HepG2 (cell line): ENCODE measurements at regions not wholly inside any gene's neighbourhood (a gene's known extent, or its start where the extent isn't known, plus 50 kb on each side); places are given as distances from the start of the nearest gene placed in this dataset.

ENCODE experiments used
- ATAC-seq: fragments of 200-7000 bp; cut with Tn5 transposase; 3 replicates; pipeline ENCODE4 v1.9.1; 2020; ENCODE audit warnings: mild to moderate bottlenecking, moderate library complexity
- BruUV-seq: library from RNA; stranded (reverse); fragments of 400-500 nt; replicated peaks from 2 replicates; lab custom pipeline; 2021; lab: Mats Ljungman, UMichigan
- CTCF ChIA-PET: fragments of 300-600 bp; formaldehyde crosslinking; extraction: SDS; loops from one replicate; lab custom pipeline; 2021; ENCODE audit warnings: low total read pairs, inconsistent platforms, low intra/inter-chr PET ratio; lab: Yijun Ruan, JAX
- POLR2A ChIA-PET: fragments of 350-600 bp; sonication (Branson Sonifier 250); formaldehyde crosslinking; loops from one replicate; lab custom pipeline; 2020; ENCODE audit warnings: antibody characterized with exemption, inconsistent platforms; lab: Yijun Ruan, JAX
- DNase-seq: peaks from one replicate; pipeline ENCODE4 v3.0.0-alpha.2; 2015; ENCODE audit warnings: low spot score
- FAIRE-seq: peaks from 3 replicates; lab custom pipeline; 2011; peaks lifted over from hg19 to GRCh38; lab: Jason Lieb, UNC
- H2AFZ ChIP-seq: one replicate; pipeline ENCODE4 v1.6.1; 2011; ENCODE audit warnings: low read length, inconsistent platforms
- H3K27ac ChIP-seq: fragments of 300-600 bp; 3 replicates; pipeline ENCODE4 v1.8.0; 2011; ENCODE audit warnings: mixed run types, mild to moderate bottlenecking, mixed read lengths, low read length, inconsistent platforms; ENCODE audit not compliant: insufficient read depth; ENCODE audit errors: extremely low read length
- H3K27me3 ChIP-seq, 2 experiments: fragments of 200-600 bp in 1 of 2; 2 replicates in 1 of 2; 3 replicates in 1 of 2; pipeline versions ENCODE4 v1.6.0 to v1.8.0; 2011; ENCODE audit warnings: low read length in 2 of 2, mild to moderate bottlenecking in 2 of 2, moderate library complexity in 2 of 2, inconsistent platforms in 1 of 2; ENCODE audit not compliant: insufficient read depth in 2 of 2, control insufficient read depth in 1 of 2
- H3K36me3 ChIP-seq, 2 experiments: fragments of 200-600 bp in 1 of 2; replicated peaks in 1 of 2; 2 replicates in 1 of 2; 3 replicates in 1 of 2; pipeline versions ENCODE4 v1.5.1 to v1.8.0; 2011; ENCODE audit warnings: low read length in 2 of 2, inconsistent platforms in 1 of 2; ENCODE audit not compliant: insufficient read depth in 2 of 2, control insufficient read depth in 1 of 2
- H3K4me1 ChIP-seq: 2 replicates; pipeline ENCODE4 v1.5.1; 2012; ENCODE audit warnings: low read length, inconsistent platforms; ENCODE audit not compliant: insufficient read depth
- H3K4me2 ChIP-seq: 2 replicates; pipeline ENCODE4 v1.6.0; 2011; ENCODE audit warnings: low read depth, low read length, inconsistent platforms
- H3K4me3 ChIP-seq, 3 experiments: fragments of 200-600 bp in 1 of 3; sonication (generic), shearing (Covaris generic) in 1 of 3; replicated peaks in 1 of 3; 2 replicates each; pipeline ENCODE4 v1.5.1; 2011 to 2016; ENCODE audit warnings: low read length in 3 of 3, inconsistent platforms in 2 of 3, low read depth in 2 of 3, mild to moderate bottlenecking in 2 of 3, control low read depth in 1 of 3, mixed read lengths in 1 of 3; ENCODE audit not compliant: insufficient read depth in 1 of 3
- H3K79me2 ChIP-seq: one replicate; pipeline ENCODE4 v1.6.1; 2011; ENCODE audit warnings: low read length, inconsistent platforms; ENCODE audit not compliant: insufficient read depth
- H3K9ac ChIP-seq: 2 replicates; pipeline ENCODE4 v1.6.0; 2011; ENCODE audit warnings: mild to moderate bottlenecking, low read depth, low read length, inconsistent platforms; ENCODE audit not compliant: insufficient read depth
- H3K9me3 ChIP-seq: 2 replicates; pipeline ENCODE4 v1.5.1; 2012; ENCODE audit warnings: mild to moderate bottlenecking, low read length
- H4K20me1 ChIP-seq: 2 replicates; pipeline ENCODE4 v1.6.0; 2011; ENCODE audit warnings: inconsistent platforms, mild to moderate bottlenecking, low read length, moderate library complexity; ENCODE audit not compliant: insufficient read depth
- ATM ChIP-seq: fragments of 450-650 bp; IDR thresholded peaks from 2 replicates; pipeline ENCODE4 v1.7.1; 2017; ENCODE audit warnings: mild to moderate bottlenecking, borderline replicate concordance
- GLI4 ChIP-seq: sonication (generic); formaldehyde crosslinking; IDR thresholded peaks from 2 replicates; pipeline ENCODE4 v1.5.1; 2020; ENCODE audit warnings: missing genetic modification reagents, mild to moderate bottlenecking, moderate library complexity, borderline replicate concordance
- PRDM4 ChIP-seq: sonication (generic); formaldehyde crosslinking; IDR thresholded peaks from 2 replicates; pipeline ENCODE4 v1.9.0; 2021; ENCODE audit warnings: missing genetic modification reagents, borderline replicate concordance
- SP5 ChIP-seq: IDR thresholded peaks from 2 replicates; pipeline ENCODE4 v1.6.1; 2016; ENCODE audit warnings: low read depth, borderline replicate concordance
- THAP8 ChIP-seq: sonication (generic); formaldehyde crosslinking; IDR thresholded peaks from 2 replicates; pipeline ENCODE4 v1.5.1; 2020; ENCODE audit warnings: missing genetic modification reagents, mild to moderate bottlenecking, borderline replicate concordance
- ZBTB26 ChIP-seq: IDR thresholded peaks from 2 replicates; pipeline ENCODE4 v1.6.1; 2016; ENCODE audit warnings: missing compliant biosample characterization, missing genetic modification reagents, borderline replicate concordance
- ZBTB38 ChIP-seq: sonication (generic); formaldehyde crosslinking; IDR thresholded peaks from 2 replicates; pipeline ENCODE4 v1.5.1; 2020; ENCODE audit warnings: mild to moderate bottlenecking, missing genetic modification reagents
- ZNF703 ChIP-seq: sonication (generic); formaldehyde crosslinking; IDR thresholded peaks from 2 replicates; pipeline ENCODE4 v1.5.1; 2020; ENCODE audit warnings: missing genetic modification reagents, mild to moderate bottlenecking, moderate library complexity, borderline replicate concordance
- ZNF790 ChIP-seq: sonication (generic); formaldehyde crosslinking; IDR thresholded peaks from 2 replicates; pipeline ENCODE4 v1.8.0; 2022; ENCODE audit warnings: missing genetic modification reagents, mild to moderate bottlenecking, borderline replicate concordance
- WGBS: methylation state at CpG from one replicate; pipeline ENCODE4 v1.1.6; 2017; ENCODE audit warnings: low lambda C conversion rate; 5-methylcytosine and 5-hydroxymethylcytosine counted together
- in situ Hi-C: cut with HindIII; loops from 2 replicates; pipeline ENCODE4 v1.10.0; 2017; ENCODE audit warnings: low pct_unique_long_range_greater_than_20kb; ENCODE audit not compliant: extremely low pct_ligation_motif_present
- intact Hi-C: fragments of 100-400 bp; cut with micrococcal nuclease; formaldehyde crosslinking; loops from one replicate; pipeline ENCODE4 v1.10.0; 2022; ENCODE audit not compliant: unreplicated experiment

DNA sequence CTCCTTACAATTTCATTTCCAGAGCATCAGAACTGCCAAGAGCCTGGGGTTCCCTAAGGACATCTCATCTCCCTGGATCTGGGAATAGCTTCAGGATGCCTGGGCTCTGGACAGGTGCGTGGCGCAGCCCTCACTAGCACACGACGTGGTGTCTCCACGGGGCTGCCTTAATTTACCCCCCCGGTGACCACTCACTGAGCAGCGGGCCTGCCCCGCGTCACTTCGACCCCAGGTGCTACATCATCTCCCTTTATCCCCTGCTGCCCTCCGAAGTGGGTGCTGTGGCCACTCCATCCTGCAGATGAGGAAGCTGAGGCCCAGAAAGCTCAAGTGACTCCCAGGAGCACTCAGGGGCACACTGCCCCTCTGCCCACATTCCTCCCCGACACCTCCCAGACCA lies 177.8 kb upstream of the SFSWAP start (continued):
- TF ChIP-seq PRDM4, result no peak
- TF ChIP-seq THAP8 (CRISPR knock-in tag), result no peak
- no peak for TF ChIP-seq ZBTB38 (CRISPR knock-in tag)
- no peak for TF ChIP-seq ZNF703 (CRISPR knock-in tag)
- TF ChIP-seq GLI4, result no peak
- no peak for TF ChIP-seq ATM
- TF ChIP-seq ZNF790, result no peak
- TF ChIP-seq, all 625 proteins: peak for 0

- no peak for FAIRE-seq
- no peaks in the 10 kb centered on the region for H4K20me1 ChIP-seq
- H3K4me2 ChIP-seq, result no peak overlapping the region
- intact Hi-C loops, result no loop called here
- DNase-seq, result no peak
- H3K4me1 ChIP-seq, result no peaks in the 10 kb centered on the region
- H3K79me2 ChIP-seq, result no peaks in the 10 kb centered on the region
- ChIA-PET POLR2A (no interaction called here), CTCF (no interaction called here)
- no peak overlapping the region for H3K4me3 ChIP-seq
- H3K9ac ChIP-seq, result no peak overlapping the region
- peaks cover 6 to 52% of the 10 kb centered on the region in 2 experiments; a peak in 3 of 5 replicates for H3K27me3 ChIP-seq
- in situ Hi-C loops, result no loop called here
- no peak overlapping the region for H2AFZ ChIP-seq
- WGBS, result 24% methylated on average over 5 of the region's 5 CpGs
- H3K36me3 ChIP-seq, result no peaks in the 10 kb centered on the region
- H3K9me3 ChIP-seq, result no peaks in the 10 kb centered on the region
- H3K27ac ChIP-seq, result no peak overlapping the region
- no TSS peak for BruUV-seq
- no peak for ATAC-seq
- no peak for TF ChIP-seq ZBTB26 (CRISPR knock-in tag)
- TF ChIP-seq SP5 (CRISPR knock-in tag), result no peak
Observed at GRCh38 chr12:131535779-131536178, 175.1 kb upstream of the SFSWAP start.
